ENCODE measurements at regions not wholly inside any gene's neighbourhood (a gene's known extent, or its start where the extent isn't known, plus 50 kb on each side); places are given as distances from the start of the nearest gene placed in this dataset.
A peak's percentile ranks its signal among the peaks of the same experiment; 100 is the strongest.
"Not testable (repeated sequence)": the region's sequence is repeated elsewhere in the genome, so short reads cannot be mapped to it uniquely, and the experiment has no call there.

- 0 out of 2 replicates have a peak, but pooled peaks cover 3% of the 10 kb centered on the region for H3K36me3 ChIP-seq (ENCODE audit: insufficient read depth, low read length)
- H3K27me3 ChIP-seq (ENCODE audit: insufficient read depth, low read length), result no peaks in the 10 kb centered on the region
- H3K79me2 ChIP-seq (ENCODE audit: control insufficient read depth, insufficient read depth, low read length, unreplicated experiment), result no peaks in the 10 kb centered on the region
- H3K4me1 ChIP-seq (ENCODE audit: control insufficient read depth, insufficient read depth, low read length, unreplicated experiment), result no peaks in the 10 kb centered on the region
- H3K4me3 ChIP-seq (ENCODE audit: low read depth, low read length), result no peak overlapping the region
- H2AFZ ChIP-seq (ENCODE audit: low read length, unreplicated experiment), result no peak overlapping the region
- H3K27ac ChIP-seq (ENCODE audit: low read depth, low read length), result no peak overlapping the region
Measured at GRCh38 chr20:52011093-52011492, 180.5 kb downstream of the ZFP64 start.

- no peaks in the 10 kb centered on the region for H3K4me1 ChIP-seq (ENCODE audit: control insufficient read depth, insufficient read depth, low read length, unreplicated experiment)
- H3K79me2 ChIP-seq (ENCODE audit: control insufficient read depth, insufficient read depth, low read length, unreplicated experiment), result no peaks in the 10 kb centered on the region
- H3K36me3 ChIP-seq (ENCODE audit: insufficient read depth, low read length), result 0 out of 2 replicates have a peak, but pooled peaks cover 3% of the 10 kb centered on the region
- no peak overlapping the region for H3K4me3 ChIP-seq (ENCODE audit: low read depth, low read length)
- H3K27me3 ChIP-seq (ENCODE audit: insufficient read depth, low read length), result no peaks in the 10 kb centered on the region
- no peak overlapping the region for H2AFZ ChIP-seq (ENCODE audit: low read length, unreplicated experiment)
- H3K27ac ChIP-seq (ENCODE audit: low read depth, low read length), result no peak overlapping the region
Measured at GRCh38 chr20:52010541-52010940, 181.0 kb downstream of the ZFP64 start.

GRCh38 chr20:52008874-52009273 is 182.7 kb downstream of the ZFP64 start:
- H3K27ac ChIP-seq (ENCODE audit: low read depth, low read length), result no peak overlapping the region
- H3K79me2 ChIP-seq (ENCODE audit: control insufficient read depth, insufficient read depth, low read length, unreplicated experiment), result no peaks in the 10 kb centered on the region
- no peak overlapping the region for H2AFZ ChIP-seq (ENCODE audit: low read length, unreplicated experiment)
- H3K36me3 ChIP-seq (ENCODE audit: insufficient read depth, low read length), result 0 out of 2 replicates have a peak, but pooled peaks cover 3% of the 10 kb centered on the region
- H3K4me1 ChIP-seq (ENCODE audit: control insufficient read depth, insufficient read depth, low read length, unreplicated experiment), result peaks cover 9% of the 10 kb centered on the region
- H3K27me3 ChIP-seq (ENCODE audit: insufficient read depth, low read length), result no peaks in the 10 kb centered on the region
- H3K4me3 ChIP-seq (ENCODE audit: low read depth, low read length), result no peak overlapping the region

- H3K4me3 ChIP-seq (ENCODE audit: low read depth, low read length), result no peak overlapping the region
- no peaks in the 10 kb centered on the region for H3K27me3 ChIP-seq (ENCODE audit: insufficient read depth, low read length)
- H3K4me1 ChIP-seq (ENCODE audit: control insufficient read depth, insufficient read depth, low read length, unreplicated experiment), result peaks cover 9% of the 10 kb centered on the region
- H3K36me3 ChIP-seq (ENCODE audit: insufficient read depth, low read length), result no peaks in the 10 kb centered on the region
- H3K79me2 ChIP-seq (ENCODE audit: control insufficient read depth, insufficient read depth, low read length, unreplicated experiment), result no peaks in the 10 kb centered on the region
- peak overlapping the region; percentile 74 for H2AFZ ChIP-seq (ENCODE audit: low read length, unreplicated experiment)
- no peak overlapping the region for H3K27ac ChIP-seq (ENCODE audit: low read depth, low read length)
Measured at GRCh38 chr20:52004715-52005114, 186.9 kb downstream of the ZFP64 start.

GRCh38 chr20:52004018-52004417 is 187.6 kb downstream of the ZFP64 start:
- Histone ChIP-seq H3K4me1 (ENCODE audit: control insufficient read depth, insufficient read depth, low read length, unreplicated experiment) (peaks cover 9% of the 10 kb centered on the region), H3K36me3 (ENCODE audit: insufficient read depth, low read length) (no peaks in the 10 kb centered on the region), H2AFZ (ENCODE audit: low read length, unreplicated experiment) (no peak overlapping the region), H3K27me3 (ENCODE audit: insufficient read depth, low read length) (no peaks in the 10 kb centered on the region), H3K4me3 (ENCODE audit: low read depth, low read length) (no peak overlapping the region), H3K79me2 (ENCODE audit: control insufficient read depth, insufficient read depth, low read length, unreplicated experiment) (no peaks in the 10 kb centered on the region), H3K27ac (ENCODE audit: low read depth, low read length) (no peak overlapping the region)

GRCh38 chr20:52003415-52003814 is 188.2 kb downstream of the ZFP64 start:
- Histone ChIP-seq H3K79me2 (ENCODE audit: control insufficient read depth, insufficient read depth, low read length, unreplicated experiment) (no peaks in the 10 kb centered on the region), H3K4me1 (ENCODE audit: control insufficient read depth, insufficient read depth, low read length, unreplicated experiment) (peaks cover 9% of the 10 kb centered on the region), H3K27me3 (ENCODE audit: insufficient read depth, low read length) (no peaks in the 10 kb centered on the region), H3K36me3 (ENCODE audit: insufficient read depth, low read length) (no peaks in the 10 kb centered on the region), H2AFZ (ENCODE audit: low read length, unreplicated experiment) (no peak overlapping the region), H3K27ac (ENCODE audit: low read depth, low read length) (no peak overlapping the region), H3K4me3 (ENCODE audit: low read depth, low read length) (no peak overlapping the region)

- H3K36me3 ChIP-seq (ENCODE audit: insufficient read depth, low read length), result no peaks in the 10 kb centered on the region
- no peaks in the 10 kb centered on the region for H3K27me3 ChIP-seq (ENCODE audit: insufficient read depth, low read length)
- H2AFZ ChIP-seq (ENCODE audit: low read length, unreplicated experiment), result no peak overlapping the region
- H3K79me2 ChIP-seq (ENCODE audit: control insufficient read depth, insufficient read depth, low read length, unreplicated experiment), result no peaks in the 10 kb centered on the region
- H3K4me3 ChIP-seq (ENCODE audit: low read depth, low read length), result no peak overlapping the region
- no peak overlapping the region for H3K27ac ChIP-seq (ENCODE audit: low read depth, low read length)
- H3K4me1 ChIP-seq (ENCODE audit: control insufficient read depth, insufficient read depth, low read length, unreplicated experiment), result peaks cover 9% of the 10 kb centered on the region
Measured at GRCh38 chr20:52001999-52002666, 189.4 kb downstream of the ZFP64 start.

GRCh38 chr20:51997281-51997936 is 194.2 kb downstream of the ZFP64 start:
- H3K79me2 ChIP-seq (ENCODE audit: control insufficient read depth, insufficient read depth, low read length, unreplicated experiment); H3K36me3 ChIP-seq (ENCODE audit: insufficient read depth, low read length); H3K4me3 ChIP-seq (ENCODE audit: low read depth, low read length); H3K4me1 ChIP-seq (ENCODE audit: control insufficient read depth, insufficient read depth, low read length, unreplicated experiment); H2AFZ ChIP-seq (ENCODE audit: low read length, unreplicated experiment); H3K27me3 ChIP-seq (ENCODE audit: insufficient read depth, low read length); H3K27ac ChIP-seq (ENCODE audit: low read depth, low read length): not testable (repeated sequence)

GRCh38 chr20:51995551-51995951 is 193.2 kb upstream of the SALL4 start:
- Histone ChIP-seq H2AFZ (ENCODE audit: low read length, unreplicated experiment) (no peak overlapping the region), H3K4me3 (ENCODE audit: low read depth, low read length) (no peak overlapping the region), H3K79me2 (ENCODE audit: control insufficient read depth, insufficient read depth, low read length, unreplicated experiment) (no peaks in the 10 kb centered on the region), H3K27ac (ENCODE audit: low read depth, low read length) (no peak overlapping the region), H3K4me1 (ENCODE audit: control insufficient read depth, insufficient read depth, low read length, unreplicated experiment) (no peaks in the 10 kb centered on the region), H3K36me3 (ENCODE audit: insufficient read depth, low read length) (no peaks in the 10 kb centered on the region), H3K27me3 (ENCODE audit: insufficient read depth, low read length) (no peaks in the 10 kb centered on the region)

GRCh38 chr20:51994751-51995417 is 192.6 kb upstream of the SALL4 start:
- Histone ChIP-seq H3K27me3 (ENCODE audit: insufficient read depth, low read length) (no peaks in the 10 kb centered on the region), H3K27ac (ENCODE audit: low read depth, low read length) (no peak overlapping the region), H3K4me1 (ENCODE audit: control insufficient read depth, insufficient read depth, low read length, unreplicated experiment) (no peaks in the 10 kb centered on the region), H3K4me3 (ENCODE audit: low read depth, low read length) (no peak overlapping the region), H3K36me3 (ENCODE audit: insufficient read depth, low read length) (no peaks in the 10 kb centered on the region), H3K79me2 (ENCODE audit: control insufficient read depth, insufficient read depth, low read length, unreplicated experiment) (no peaks in the 10 kb centered on the region), H2AFZ (ENCODE audit: low read length, unreplicated experiment) (no peak overlapping the region)

GRCh38 chr20:51987812-51988211 is 185.5 kb upstream of the SALL4 start:
- H3K36me3 ChIP-seq (ENCODE audit: insufficient read depth, low read length), result no peaks in the 10 kb centered on the region
- no peak overlapping the region for H2AFZ ChIP-seq (ENCODE audit: low read length, unreplicated experiment)
- H3K27ac ChIP-seq (ENCODE audit: low read depth, low read length), result no peak overlapping the region

More at GRCh38 chr20:51987812-51988211, 185.5 kb upstream of the SALL4 start:
- H3K4me3 ChIP-seq (ENCODE audit: low read depth, low read length), result no peak overlapping the region
- no peaks in the 10 kb centered on the region for H3K27me3 ChIP-seq (ENCODE audit: insufficient read depth, low read length)
- peaks cover 12% of the 10 kb centered on the region for H3K4me1 ChIP-seq (ENCODE audit: control insufficient read depth, insufficient read depth, low read length, unreplicated experiment)
- H3K79me2 ChIP-seq (ENCODE audit: control insufficient read depth, insufficient read depth, low read length, unreplicated experiment), result no peaks in the 10 kb centered on the region
